Keratinocyte (primary cell): ENCODE measurements at regions not wholly inside any gene's neighbourhood (a gene's known extent, or its start where the extent isn't known, plus 50 kb on each side); places are given as distances from the start of the nearest gene placed in this dataset.

ENCODE experiments used
- EZH2 ChIP-seq: IDR thresholded peaks from one replicate; pipeline ENCODE4 v1.6.1; 2012; ENCODE audit warnings: inconsistent platforms, mild to moderate bottlenecking, low read length, moderate library complexity
- TF ChIP-seq, protein P1 (sequence below), 3 experiments: IDR thresholded peaks in 1 of 3; conservative IDR thresholded peaks in 1 of 3; optimal IDR thresholded peaks in 1 of 3; 2 replicates in 2 of 3; 3 replicates in 1 of 3; pipeline versions ENCODE3 to v1.5.1; 2011; ENCODE audit warnings: low read length in 3 of 3, mild to moderate bottlenecking in 3 of 3, moderate library complexity in 2 of 3, control low read depth in 1 of 3, inconsistent platforms in 1 of 3; ENCODE audit not compliant: insufficient read depth in 2 of 3; ENCODE audit errors: extremely low read depth in 1 of 3

- TF ChIP-seq, protein P1, sequence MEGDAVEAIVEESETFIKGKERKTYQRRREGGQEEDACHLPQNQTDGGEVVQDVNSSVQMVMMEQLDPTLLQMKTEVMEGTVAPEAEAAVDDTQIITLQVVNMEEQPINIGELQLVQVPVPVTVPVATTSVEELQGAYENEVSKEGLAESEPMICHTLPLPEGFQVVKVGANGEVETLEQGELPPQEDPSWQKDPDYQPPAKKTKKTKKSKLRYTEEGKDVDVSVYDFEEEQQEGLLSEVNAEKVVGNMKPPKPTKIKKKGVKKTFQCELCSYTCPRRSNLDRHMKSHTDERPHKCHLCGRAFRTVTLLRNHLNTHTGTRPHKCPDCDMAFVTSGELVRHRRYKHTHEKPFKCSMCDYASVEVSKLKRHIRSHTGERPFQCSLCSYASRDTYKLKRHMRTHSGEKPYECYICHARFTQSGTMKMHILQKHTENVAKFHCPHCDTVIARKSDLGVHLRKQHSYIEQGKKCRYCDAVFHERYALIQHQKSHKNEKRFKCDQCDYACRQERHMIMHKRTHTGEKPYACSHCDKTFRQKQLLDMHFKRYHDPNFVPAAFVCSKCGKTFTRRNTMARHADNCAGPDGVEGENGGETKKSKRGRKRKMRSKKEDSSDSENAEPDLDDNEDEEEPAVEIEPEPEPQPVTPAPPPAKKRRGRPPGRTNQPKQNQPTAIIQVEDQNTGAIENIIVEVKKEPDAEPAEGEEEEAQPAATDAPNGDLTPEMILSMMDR (optimal IDR thresholded peaks at IDR 0.05 in 1 of 3, IDR thresholded peaks at IDR 0.05 in 1 of 3, conservative IDR thresholded peaks at IDR 0.05 in 1 of 3; ENCODE audit: extremely low read depth in 1 of 3, insufficient read depth in 2 of 3, low read length in 3 of 3), result no peak
- TF ChIP-seq EZH2, result no peak
Measured at GRCh38 chr5:96079962-96080361, 118.3 kb upstream of the ELL2 start.
